ENCODE measurements at regions not wholly inside any gene's neighbourhood (a gene's known extent, or its start where the extent isn't known, plus 50 kb on each side); places are given as distances from the start of the nearest gene placed in this dataset.

- DNase-seq (ENCODE audit: low read depth, low spot score), result no peak
- ChIA-PET POLR2A (no interaction called here), CTCF (interaction anchor here (0.9 to 4.5 kb wide), 5 partner anchors 157 to 684 kb away, joined by 3 to 71 read pairs (median 10); no protein-coding TSS in a partner anchor)
- TF ChIP-seq CTCF (IDR thresholded peaks at IDR 0.05; ENCODE audit: low read depth, low read length), result no peak
- H3K27me3 ChIP-seq (ENCODE audit: control insufficient read depth, insufficient read depth, low read length), result no peaks in the 10 kb centered on the region
- H3K4me3 ChIP-seq (ENCODE audit: low read depth, low read length), result no peak overlapping the region
- H3K9me3 ChIP-seq (ENCODE audit: control insufficient read depth, insufficient read depth, low read length), result no peaks in the 10 kb centered on the region
- H3K27ac ChIP-seq (ENCODE audit: low read depth, low read length), result no peak overlapping the region
Observed at GRCh38 chr17:72561680-72562079, 440.9 kb downstream of the SOX9 start.

- DNase-seq (ENCODE audit: low read depth, low spot score), result no peak
- CTCF ChIA-PET, result interaction anchor here (0.5 to 4.5 kb wide), 7 partner anchors 19 to 629 kb away, joined by 3 to 71 read pairs (median 4); no protein-coding TSS in a partner anchor
Observed at GRCh38 chr17:72562615-72563188, 441.9 kb downstream of the SOX9 start.

GRCh38 chr17:72563952-72564351 is 443.1 kb downstream of the SOX9 start:
- ChIA-PET CTCF (interaction anchor here (1.0 to 1.9 kb wide), 2 partner anchors 160 to 161 kb away, joined by 3 to 5 read pairs; no protein-coding TSS in a partner anchor), POLR2A (no interaction called here)
- no peak for DNase-seq (ENCODE audit: low read depth, low spot score)
- TF ChIP-seq CTCF (IDR thresholded peaks at IDR 0.05; ENCODE audit: low read depth, low read length), result no peak
- H3K4me3 ChIP-seq (ENCODE audit: low read depth, low read length), result no peak overlapping the region
- H3K27ac ChIP-seq (ENCODE audit: low read depth, low read length), result no peak overlapping the region
- no peaks in the 10 kb centered on the region for H3K27me3 ChIP-seq (ENCODE audit: control insufficient read depth, insufficient read depth, low read length)
- no peaks in the 10 kb centered on the region for H3K9me3 ChIP-seq (ENCODE audit: control insufficient read depth, insufficient read depth, low read length)

More at GRCh38 chr17:72562615-72563188, 441.9 kb downstream of the SOX9 start:
- no peaks in the 10 kb centered on the region for H3K27me3 ChIP-seq (ENCODE audit: control insufficient read depth, insufficient read depth, low read length)
- TF ChIP-seq CTCF (IDR thresholded peaks at IDR 0.05; ENCODE audit: low read depth, low read length), result no peak
- POLR2A ChIA-PET, result no interaction called here
- no peaks in the 10 kb centered on the region for H3K9me3 ChIP-seq (ENCODE audit: control insufficient read depth, insufficient read depth, low read length)
- no peak overlapping the region for H3K27ac ChIP-seq (ENCODE audit: low read depth, low read length)
- no peak overlapping the region for H3K4me3 ChIP-seq (ENCODE audit: low read depth, low read length)

GRCh38 chr17:72565006-72565405 is 444.2 kb downstream of the SOX9 start:
- Histone ChIP-seq H3K27ac (ENCODE audit: low read depth, low read length) (no peak overlapping the region), H3K9me3 (ENCODE audit: control insufficient read depth, insufficient read depth, low read length) (no peaks in the 10 kb centered on the region; the same call in 1 of the 2 replicates), H3K4me3 (ENCODE audit: low read depth, low read length) (no peak overlapping the region), H3K27me3 (ENCODE audit: control insufficient read depth, insufficient read depth, low read length) (no peaks in the 10 kb centered on the region)
- no peak for DNase-seq (ENCODE audit: low read depth, low spot score)
- CTCF ChIA-PET, result interaction anchor here (1.5 to 1.9 kb wide), 2 partner anchors 8 to 160 kb away, joined by 5 to 8 read pairs; no protein-coding TSS in a partner anchor
- TF ChIP-seq CTCF (IDR thresholded peaks at IDR 0.05; ENCODE audit: low read depth, low read length), result no peak
- POLR2A ChIA-PET, result no interaction called here

GRCh38 chr17:72565758-72566157 is 444.9 kb downstream of the SOX9 start:
- no peaks in the 10 kb centered on the region for H3K27me3 ChIP-seq (ENCODE audit: control insufficient read depth, insufficient read depth, low read length)
- H3K9me3 ChIP-seq (ENCODE audit: control insufficient read depth, insufficient read depth, low read length), result no peaks in the 10 kb centered on the region; the same call in 1 of the 2 replicates
- TF ChIP-seq CTCF (IDR thresholded peaks at IDR 0.05; ENCODE audit: low read depth, low read length), result no peak
- no peak overlapping the region for H3K27ac ChIP-seq (ENCODE audit: low read depth, low read length)
- POLR2A ChIA-PET, result interaction anchor here (0.6 kb wide), 2 partner anchors 106 to 134 kb away, joined by 3 to 4 read pairs; no protein-coding TSS in a partner anchor
- H3K4me3 ChIP-seq (ENCODE audit: low read depth, low read length), result no peak overlapping the region
- no peak for DNase-seq (ENCODE audit: low read depth, low spot score)
- CTCF ChIA-PET, result interaction anchor here (1.5 to 1.9 kb wide), 2 partner anchors 9 to 160 kb away, joined by 5 to 8 read pairs; no protein-coding TSS in a partner anchor
